GM12872 (cell line): ENCODE measurements at regions not wholly inside any gene's neighbourhood (a gene's known extent, or its start where the extent isn't known, plus 50 kb on each side); places are given as distances from the start of the nearest gene placed in this dataset.

Experiments used
- TF ChIP-seq, protein P1 (sequence below): IDR thresholded peaks from 3 replicates; pipeline ENCODE4 v1.5.1; 2011; ENCODE audit warnings: low read depth, mild to moderate bottlenecking, low read length, moderate library complexity; ENCODE audit not compliant: insufficient read depth

DNA sequence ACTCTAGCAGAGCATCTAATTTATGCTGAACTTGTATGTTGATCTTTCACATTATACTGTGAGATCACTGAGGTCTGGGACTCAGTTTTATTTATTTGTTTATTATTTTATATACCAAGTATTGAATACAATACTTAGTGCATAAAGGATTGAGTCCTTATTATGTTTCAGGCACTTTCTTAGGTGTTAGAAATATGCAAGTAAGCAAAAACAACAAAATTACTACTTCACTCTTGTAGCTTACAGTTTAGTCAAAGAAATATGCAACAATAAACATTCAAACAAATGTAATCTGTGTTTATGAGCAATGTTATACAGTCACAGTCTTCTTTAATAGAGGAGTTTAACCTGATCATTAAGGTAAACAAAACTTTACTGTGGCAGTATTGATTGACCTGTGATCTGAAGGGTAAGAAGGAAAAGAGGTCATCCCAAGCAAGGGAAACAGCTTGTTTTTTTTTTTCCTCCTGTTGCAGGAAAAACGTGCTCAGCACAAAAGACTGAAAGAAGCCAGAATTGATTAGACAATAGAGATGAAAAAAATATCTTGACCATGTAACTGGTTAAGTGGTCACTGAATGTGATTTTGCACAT lies 990.7 kb downstream of the TRHDE start:
- TF ChIP-seq, protein P1, sequence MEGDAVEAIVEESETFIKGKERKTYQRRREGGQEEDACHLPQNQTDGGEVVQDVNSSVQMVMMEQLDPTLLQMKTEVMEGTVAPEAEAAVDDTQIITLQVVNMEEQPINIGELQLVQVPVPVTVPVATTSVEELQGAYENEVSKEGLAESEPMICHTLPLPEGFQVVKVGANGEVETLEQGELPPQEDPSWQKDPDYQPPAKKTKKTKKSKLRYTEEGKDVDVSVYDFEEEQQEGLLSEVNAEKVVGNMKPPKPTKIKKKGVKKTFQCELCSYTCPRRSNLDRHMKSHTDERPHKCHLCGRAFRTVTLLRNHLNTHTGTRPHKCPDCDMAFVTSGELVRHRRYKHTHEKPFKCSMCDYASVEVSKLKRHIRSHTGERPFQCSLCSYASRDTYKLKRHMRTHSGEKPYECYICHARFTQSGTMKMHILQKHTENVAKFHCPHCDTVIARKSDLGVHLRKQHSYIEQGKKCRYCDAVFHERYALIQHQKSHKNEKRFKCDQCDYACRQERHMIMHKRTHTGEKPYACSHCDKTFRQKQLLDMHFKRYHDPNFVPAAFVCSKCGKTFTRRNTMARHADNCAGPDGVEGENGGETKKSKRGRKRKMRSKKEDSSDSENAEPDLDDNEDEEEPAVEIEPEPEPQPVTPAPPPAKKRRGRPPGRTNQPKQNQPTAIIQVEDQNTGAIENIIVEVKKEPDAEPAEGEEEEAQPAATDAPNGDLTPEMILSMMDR: no peak

DNA sequence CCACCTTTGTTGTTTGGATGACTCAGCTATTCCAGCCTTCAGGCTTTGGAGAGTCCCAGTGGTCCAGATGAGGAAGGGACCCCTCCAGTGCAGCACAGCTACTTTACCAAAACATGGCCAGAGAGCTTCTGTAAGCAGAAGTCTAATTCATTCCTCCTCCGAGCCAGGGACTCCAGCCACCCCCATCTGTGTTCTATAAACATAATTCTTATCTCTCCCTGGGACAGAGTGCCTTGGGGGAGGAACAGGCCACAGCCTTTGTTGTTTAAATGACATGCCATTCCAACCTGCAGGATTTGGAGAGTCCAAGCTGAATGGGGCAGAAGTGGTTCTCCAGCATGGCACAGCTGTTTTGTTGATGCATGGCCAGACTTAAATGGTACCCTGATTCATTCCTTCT lies 994.0 kb downstream of the TRHDE start:
- TF ChIP-seq, protein P1: no peak

DNA sequence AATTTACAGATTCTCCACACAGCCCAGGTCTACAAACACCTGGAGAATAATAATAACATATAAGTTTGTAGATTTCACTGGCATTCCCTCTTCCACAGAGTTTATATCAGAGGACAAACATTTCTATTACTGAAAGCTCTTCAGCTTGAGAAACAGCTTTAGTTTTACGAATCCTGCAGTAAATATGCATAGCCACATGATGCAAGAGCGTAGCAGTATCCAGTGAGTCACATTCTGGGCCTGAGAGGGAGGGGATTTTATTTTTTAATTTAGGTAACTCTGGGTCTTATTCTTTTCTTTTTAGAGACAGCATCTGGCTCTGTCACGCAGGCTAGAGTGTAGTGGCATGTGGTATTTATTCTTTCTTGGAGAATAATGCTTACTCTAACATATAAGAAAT lies 1002.8 kb downstream of the TRHDE start:
- TF ChIP-seq, protein P1: no peak

DNA sequence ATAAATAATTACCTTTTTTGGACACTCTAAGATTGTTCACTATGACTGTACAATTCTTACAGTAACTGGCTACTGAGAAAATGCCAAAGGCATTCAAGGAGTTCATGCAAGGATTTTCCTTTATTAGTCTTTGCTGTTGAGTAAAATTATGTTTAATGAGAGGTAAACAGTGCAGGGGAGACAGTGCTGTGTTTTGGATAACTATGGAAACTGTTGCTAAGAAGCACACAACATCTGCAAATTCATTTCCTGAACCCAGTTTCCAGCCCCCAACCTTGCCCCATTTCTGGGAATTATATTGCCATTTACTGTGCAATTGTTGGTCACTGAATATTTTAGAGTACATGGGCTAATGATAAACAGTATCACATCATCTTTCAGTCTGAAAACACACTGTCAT lies 1005.8 kb downstream of the TRHDE start:
- TF ChIP-seq, protein P1: no peak

DNA sequence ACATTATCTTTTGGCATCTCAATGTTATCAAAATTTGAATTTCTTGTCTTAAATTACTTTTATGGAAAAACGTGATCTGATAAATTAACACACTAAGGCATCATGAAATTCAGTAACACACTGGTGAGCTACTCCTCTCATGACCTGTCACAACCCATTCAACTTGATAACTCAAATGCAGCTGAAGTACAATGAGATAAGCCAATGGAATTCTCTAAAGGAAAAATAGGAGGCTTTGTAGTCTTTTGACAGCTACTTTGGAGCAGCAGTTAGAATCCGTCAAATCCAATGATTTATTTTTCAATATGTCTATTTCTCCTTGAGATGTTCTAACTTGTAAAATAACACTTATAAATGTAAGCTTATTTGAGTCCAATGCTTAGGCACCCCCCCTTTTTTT lies 1029.4 kb downstream of the TRHDE start:
- TF ChIP-seq, protein P1: no peak

DNA sequence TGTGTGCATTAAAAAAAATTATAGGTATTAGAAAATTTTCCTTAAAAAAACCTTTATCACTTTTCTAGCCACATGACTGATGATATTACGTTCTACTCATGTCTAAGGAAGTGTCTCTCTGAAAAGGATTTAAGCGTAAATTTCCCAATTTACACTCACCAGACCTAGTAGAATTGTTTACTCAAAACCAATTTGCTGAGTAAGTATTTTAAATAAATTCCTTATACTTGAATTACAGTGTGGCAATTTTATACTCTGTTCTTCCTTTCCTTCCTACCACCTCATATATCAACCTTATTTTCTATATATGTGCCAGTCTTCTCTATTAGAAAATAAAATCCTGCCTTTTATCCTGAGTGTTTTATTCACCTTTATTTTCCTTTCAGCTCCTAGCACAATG lies 1035.1 kb downstream of the TRHDE start:
- TF ChIP-seq, protein P1: no peak

DNA sequence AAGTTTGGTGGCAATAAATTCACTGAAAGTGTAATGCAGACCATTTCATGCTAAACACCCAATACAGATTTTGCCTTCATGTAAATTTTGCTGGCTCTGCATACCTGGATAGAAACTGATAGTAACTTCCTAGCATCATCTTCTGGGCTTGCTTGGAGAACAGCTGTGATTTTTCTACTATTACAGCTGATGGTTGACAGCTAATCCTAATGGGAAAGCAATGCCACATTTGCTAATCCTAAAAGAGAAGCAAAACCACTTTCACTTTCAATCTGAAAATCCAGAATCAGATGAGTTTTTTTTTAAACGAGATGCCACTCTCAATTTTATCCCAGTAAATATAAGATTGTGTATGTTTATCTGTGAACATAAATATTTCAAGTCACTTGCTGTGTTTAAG lies 1035.9 kb downstream of the TRHDE start:
- TF ChIP-seq, protein P1: no peak

DNA sequence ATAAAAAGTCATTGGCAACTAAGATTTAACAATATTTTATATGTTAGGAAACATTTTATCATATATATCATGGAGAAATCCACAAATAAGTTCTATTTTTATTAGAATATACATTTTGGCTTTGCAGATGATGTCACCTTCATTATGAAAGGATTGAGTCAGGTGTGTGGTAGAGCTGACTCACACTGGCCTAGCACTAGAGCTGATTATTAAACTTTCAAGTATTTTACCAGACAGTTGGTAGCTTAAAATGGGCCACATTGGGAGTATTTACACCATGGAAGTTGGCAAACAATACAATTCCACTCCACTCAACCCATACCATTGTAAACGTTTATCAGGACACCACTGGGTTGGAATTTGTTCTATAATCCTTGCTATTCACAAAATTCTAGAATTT lies 1036.6 kb downstream of the TRHDE start:
- TF ChIP-seq, protein P1: no peak
